GM19397 (cell line): ENCODE measurements at regions not wholly inside any gene's neighbourhood (a gene's known extent, or its start where the extent isn't known, plus 50 kb on each side); places are given as distances from the start of the nearest gene placed in this dataset.
"Not testable (repeated sequence)": the region's sequence is repeated elsewhere in the genome, so short reads cannot be mapped to it uniquely, and the experiment has no call there.

Source experiments
- ATAC-seq: cut with Tn5 transposase; IDR thresholded peaks from one replicate; pipeline ENCODE4 v1.9.1; 2021; ENCODE audit warnings: mild to moderate bottlenecking, moderate library complexity; ENCODE audit not compliant: unreplicated experiment

DNA sequence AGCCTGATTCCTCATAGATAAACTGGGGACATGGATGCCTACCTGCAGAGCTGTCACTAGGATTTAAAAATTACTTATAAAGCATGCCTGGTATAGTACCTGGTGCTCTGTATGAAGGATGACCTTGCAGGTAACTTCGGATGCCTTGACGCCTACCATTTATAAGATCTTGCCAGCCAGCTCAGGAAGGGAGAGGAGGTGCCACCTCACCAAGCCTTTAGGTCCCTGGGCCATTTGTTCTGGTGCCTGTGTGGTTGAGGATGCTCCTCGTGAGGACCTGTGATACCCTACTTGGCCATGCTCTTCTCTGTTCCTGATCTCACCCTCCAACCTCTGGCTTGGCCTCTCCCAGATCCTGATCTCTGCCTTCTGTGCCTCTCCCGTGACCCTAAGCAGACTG lies 85.2 kb downstream of the FDX1 start:
- no peak for ATAC-seq

DNA sequence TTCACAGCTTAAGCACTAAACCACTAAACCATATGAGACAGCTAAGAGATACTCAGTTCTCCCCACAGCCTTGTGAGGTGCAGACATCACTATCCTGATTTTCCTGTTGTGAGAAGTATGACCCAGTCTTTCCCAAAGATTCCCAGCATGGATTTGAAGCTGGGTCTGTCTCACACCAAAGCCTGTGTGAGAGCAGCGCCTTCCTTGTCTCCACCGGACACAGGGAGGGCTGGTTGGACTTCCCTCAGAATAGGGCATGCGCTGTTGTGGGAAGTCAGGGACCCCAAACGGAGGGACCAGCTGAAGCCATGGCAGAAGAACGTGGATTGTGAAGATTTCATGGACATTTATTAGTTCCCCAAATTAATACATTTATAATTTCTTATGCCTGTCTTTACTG lies 87.6 kb downstream of the FDX1 start:
- not testable (repeated sequence) for ATAC-seq

DNA sequence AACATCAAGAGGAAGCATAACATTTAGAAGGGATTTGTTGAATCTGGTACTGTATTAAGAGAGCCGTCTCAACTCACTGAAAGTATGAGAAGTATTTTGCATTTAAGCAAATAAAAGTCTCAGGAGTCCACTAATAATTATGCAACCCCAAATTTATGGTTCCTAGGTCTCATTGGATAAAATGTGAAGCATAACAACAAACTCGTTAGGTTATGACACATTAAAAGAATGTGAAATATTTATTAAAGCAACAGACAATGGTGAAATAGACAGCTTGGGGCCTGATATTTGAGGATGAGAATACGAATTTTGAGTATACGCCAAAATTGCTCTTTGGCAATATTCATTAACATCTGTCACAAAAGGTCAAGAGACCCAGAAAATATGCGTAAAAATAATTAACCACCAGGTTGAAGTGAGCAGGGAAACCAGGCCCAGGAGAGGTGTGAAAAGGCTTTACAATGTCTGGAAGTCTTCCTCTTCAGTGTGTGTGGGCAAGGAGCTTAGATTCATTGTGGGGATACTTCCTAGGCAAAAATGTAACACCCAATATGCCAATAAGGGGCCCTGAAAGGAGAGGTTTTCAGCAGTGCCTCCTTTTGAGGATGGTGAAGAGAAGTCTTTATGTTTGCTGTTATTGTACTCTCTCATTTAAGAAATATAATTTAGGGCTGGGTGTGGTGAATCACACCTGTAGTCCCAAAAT lies 89.2 kb downstream of the FDX1 start:
- no peak for ATAC-seq

DNA sequence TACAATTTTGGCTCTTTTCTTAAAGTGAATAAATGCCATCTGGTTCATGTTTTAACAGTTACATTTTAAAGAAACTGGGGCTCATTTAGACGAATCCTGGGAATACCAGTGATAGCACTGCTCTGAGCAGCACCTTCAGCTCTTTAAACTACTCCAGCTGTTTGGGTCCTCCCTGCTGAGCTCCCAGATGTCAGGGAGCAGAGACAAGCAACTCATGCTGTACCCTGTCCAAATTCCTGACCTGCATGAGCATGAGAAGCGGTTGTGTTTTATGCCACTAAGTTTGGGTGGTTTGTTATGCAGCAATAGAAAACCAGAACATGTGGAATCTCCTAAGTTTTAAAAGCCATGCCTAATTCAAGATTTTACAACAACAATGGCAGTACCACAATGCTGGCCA lies 90.0 kb downstream of the FDX1 start:
- ATAC-seq: no peak

DNA sequence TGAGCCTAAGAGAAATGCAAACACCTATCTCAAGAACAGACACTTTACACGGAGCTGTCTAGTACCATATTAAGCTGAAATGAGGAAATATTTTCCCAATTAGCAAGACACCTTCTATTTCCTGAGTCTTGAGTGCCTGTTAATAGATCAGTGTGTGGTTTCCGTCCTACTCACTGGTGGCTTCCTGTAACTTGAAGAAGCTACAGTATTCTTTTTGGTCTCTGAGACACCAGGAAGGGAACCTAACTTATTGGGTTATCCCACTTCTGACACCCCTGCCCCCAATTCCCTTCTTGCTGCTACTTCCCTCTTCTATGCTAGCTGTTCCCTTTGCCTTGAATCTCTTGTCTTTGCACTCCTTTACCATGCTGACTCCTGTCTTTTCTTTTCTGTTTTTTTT lies 92.7 kb downstream of the FDX1 start:
- ATAC-seq: no peak

DNA sequence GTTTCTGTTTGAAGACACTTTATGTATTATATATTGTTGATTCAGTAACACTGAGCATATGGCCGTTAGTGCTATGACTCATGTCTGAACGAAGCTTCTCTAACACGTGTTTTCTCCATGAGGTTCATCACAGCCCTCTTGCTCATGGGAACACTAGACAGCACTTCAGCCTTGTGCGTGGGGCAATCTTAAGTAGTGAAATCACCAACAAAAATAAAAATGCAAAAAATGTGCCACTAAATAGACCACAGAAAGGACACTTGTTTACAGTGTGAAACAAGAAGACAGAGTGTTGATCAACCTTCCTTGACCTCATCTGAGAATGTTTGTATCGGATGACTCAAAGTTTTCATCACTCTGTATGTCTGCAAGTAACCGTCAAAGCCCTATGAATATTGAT lies 94.5 kb downstream of the FDX1 start:
- no peak for ATAC-seq

DNA sequence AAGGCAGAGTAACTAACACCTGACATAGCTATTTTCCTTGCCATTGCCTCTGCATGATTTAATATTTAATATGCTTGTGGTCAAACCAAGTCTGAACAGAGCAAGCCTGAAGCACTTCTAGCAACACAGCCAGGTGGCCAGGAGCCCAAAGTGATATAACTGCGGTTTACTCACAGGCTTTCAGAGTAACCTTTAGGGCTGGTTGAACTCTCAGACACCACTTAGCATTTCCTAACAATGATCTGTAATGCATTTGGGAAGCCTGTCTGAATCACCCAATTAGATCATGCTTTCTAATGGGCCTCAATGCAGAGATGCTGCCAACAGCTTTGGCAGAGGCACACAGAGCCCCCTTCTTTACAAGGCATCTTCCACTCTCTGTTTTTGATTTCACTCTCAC lies 96.1 kb downstream of the FDX1 start:
- peak; percentile 90 for ATAC-seq

DNA sequence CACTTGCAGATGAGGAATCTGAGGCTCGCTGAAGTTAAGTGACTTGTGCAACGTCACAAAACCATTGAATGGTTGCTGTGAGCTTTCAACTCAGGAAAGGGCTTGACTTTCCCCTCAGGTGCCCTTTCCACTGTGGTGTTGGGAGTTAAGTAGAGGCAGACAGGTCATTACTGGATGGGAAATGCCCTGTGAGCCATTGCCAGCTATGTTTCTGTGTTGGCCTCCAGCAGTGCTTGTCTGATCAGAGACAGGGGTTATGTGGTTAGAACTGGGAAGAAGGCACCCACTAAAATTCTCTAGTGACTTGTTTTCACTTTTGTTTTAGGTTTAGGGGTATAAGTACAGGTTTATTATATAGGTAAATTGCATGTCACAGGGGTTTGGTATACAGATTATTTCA lies 96.6 kb downstream of the FDX1 start:
- peak; percentile 49 for ATAC-seq
